ENCODE measurements at regions not wholly inside any gene's neighbourhood (a gene's known extent, or its start where the extent isn't known, plus 50 kb on each side); places are given as distances from the start of the nearest gene placed in this dataset.

- H3K9me3 Mint-ChIP-seq (ENCODE audit: unreplicated experiment): peaks cover 1% of the 10 kb centered on the region
- H3K27me3 Mint-ChIP-seq (ENCODE audit: unreplicated experiment): no peaks in the 10 kb centered on the region
Observed at GRCh38 chr4:13912966-13913365, 285.4 kb upstream of the BOD1L1 start.

GRCh38 chr4:13917015-13917414 is 289.5 kb upstream of the BOD1L1 start:
- no peak overlapping the region for H3K27ac Mint-ChIP-seq (ENCODE audit: unreplicated experiment)
- H3K27me3 Mint-ChIP-seq (ENCODE audit: unreplicated experiment): no peaks in the 10 kb centered on the region
- H3K4me1 Mint-ChIP-seq (ENCODE audit: low read depth, unreplicated experiment): no peaks in the 10 kb centered on the region
- no peak for DNase-seq
- TF ChIP-seq CTCF (IDR thresholded peaks at IDR 0.05; ENCODE audit: partially characterized antibody, unreplicated experiment): no peak
- H3K4me3 Mint-ChIP-seq (ENCODE audit: unreplicated experiment): no peak overlapping the region
- H3K9me3 Mint-ChIP-seq (ENCODE audit: unreplicated experiment): peaks cover 1% of the 10 kb centered on the region
- no peaks in the 10 kb centered on the region for H3K36me3 Mint-ChIP-seq (ENCODE audit: unreplicated experiment)

More at GRCh38 chr4:13912966-13913365, 285.4 kb upstream of the BOD1L1 start:
- H3K4me1 Mint-ChIP-seq (ENCODE audit: low read depth, unreplicated experiment): no peaks in the 10 kb centered on the region
- DNase-seq: no peak
- no peak overlapping the region for H3K27ac Mint-ChIP-seq (ENCODE audit: unreplicated experiment)
- no peaks in the 10 kb centered on the region for H3K36me3 Mint-ChIP-seq (ENCODE audit: unreplicated experiment)
- TF ChIP-seq CTCF (IDR thresholded peaks at IDR 0.05; ENCODE audit: partially characterized antibody, unreplicated experiment): no peak
- H3K4me3 Mint-ChIP-seq (ENCODE audit: unreplicated experiment): no peak overlapping the region

GRCh38 chr4:13918110-13918509 is 290.6 kb upstream of the BOD1L1 start:
- TF ChIP-seq CTCF (IDR thresholded peaks at IDR 0.05; ENCODE audit: partially characterized antibody, unreplicated experiment): no peak
- H3K4me3 Mint-ChIP-seq (ENCODE audit: unreplicated experiment): no peak overlapping the region
- H3K27me3 Mint-ChIP-seq (ENCODE audit: unreplicated experiment): no peaks in the 10 kb centered on the region
- H3K4me1 Mint-ChIP-seq (ENCODE audit: low read depth, unreplicated experiment): no peaks in the 10 kb centered on the region
- no peak overlapping the region for H3K27ac Mint-ChIP-seq (ENCODE audit: unreplicated experiment)
- peaks cover 1% of the 10 kb centered on the region for H3K9me3 Mint-ChIP-seq (ENCODE audit: unreplicated experiment)
- H3K36me3 Mint-ChIP-seq (ENCODE audit: unreplicated experiment): no peaks in the 10 kb centered on the region
- DNase-seq: no peak

- TF ChIP-seq CTCF (IDR thresholded peaks at IDR 0.05; ENCODE audit: partially characterized antibody, unreplicated experiment): no peak
- no peak for DNase-seq
- H3K36me3 Mint-ChIP-seq (ENCODE audit: unreplicated experiment): no peaks in the 10 kb centered on the region
- peaks cover 1% of the 10 kb centered on the region for H3K9me3 Mint-ChIP-seq (ENCODE audit: unreplicated experiment)
- H3K4me1 Mint-ChIP-seq (ENCODE audit: low read depth, unreplicated experiment): no peaks in the 10 kb centered on the region
- no peaks in the 10 kb centered on the region for H3K27me3 Mint-ChIP-seq (ENCODE audit: unreplicated experiment)
- no peak overlapping the region for H3K4me3 Mint-ChIP-seq (ENCODE audit: unreplicated experiment)
- no peak overlapping the region for H3K27ac Mint-ChIP-seq (ENCODE audit: unreplicated experiment)
Observed at GRCh38 chr4:13918991-13919441, 291.5 kb upstream of the BOD1L1 start.

- H3K36me3 Mint-ChIP-seq (ENCODE audit: unreplicated experiment): no peaks in the 10 kb centered on the region
- H3K27me3 Mint-ChIP-seq (ENCODE audit: unreplicated experiment): no peaks in the 10 kb centered on the region
- peaks cover 1% of the 10 kb centered on the region for H3K9me3 Mint-ChIP-seq (ENCODE audit: unreplicated experiment)
- no peak for TF ChIP-seq CTCF (IDR thresholded peaks at IDR 0.05; ENCODE audit: partially characterized antibody, unreplicated experiment)
- DNase-seq: no peak
- no peaks in the 10 kb centered on the region for H3K4me1 Mint-ChIP-seq (ENCODE audit: low read depth, unreplicated experiment)
- H3K27ac Mint-ChIP-seq (ENCODE audit: unreplicated experiment): no peak overlapping the region
- no peak overlapping the region for H3K4me3 Mint-ChIP-seq (ENCODE audit: unreplicated experiment)
Observed at GRCh38 chr4:13920111-13920875, 292.8 kb upstream of the BOD1L1 start.

All from glutamatergic neuron (in vitro differentiated cells).